Right lobe of liver (tissue), 6 donors: ENCODE measurements at regions not wholly inside any gene's neighbourhood (a gene's known extent, or its start where the extent isn't known, plus 50 kb on each side); places are given as distances from the start of the nearest gene placed in this dataset.

ENCODE experiments used
- ATAC-seq, 4 donors: fragments of 200-7000 bp; cut with Tn5 transposase; one replicate each; pipeline ENCODE4 v1.9.1; 2020; ENCODE audit warnings: mild to moderate bottlenecking in 4 of 4, moderate library complexity in 4 of 4
- DNase-seq, 3 donors: peaks; one replicate each; pipeline ENCODE4 v3.0.0-alpha.2; 2020
- H3K27ac ChIP-seq, 3 donors: fragments of 200-600 bp; one replicate each; pipeline ENCODE4 v1.8.0; 2022
- H3K27me3 ChIP-seq, 2 donors: fragments of 200-600 bp; one replicate each; pipeline ENCODE4 v1.8.0; 2022
- H3K36me3 ChIP-seq, 4 donors: fragments of 200-600 bp; sonication (generic) in 1 of 4; one replicate each; pipeline versions ENCODE4 v1.5.1 to v1.8.0; 2017 to 2022; ENCODE audit warnings: control low read depth in 1 of 4
- H3K4me1 ChIP-seq, 4 donors: fragments of 200-600 bp; sonication (generic) in 1 of 4; one replicate each; pipeline versions ENCODE4 v1.5.1 to v1.8.0; 2017 to 2022; ENCODE audit warnings: control low read depth in 1 of 4
- H3K4me3 ChIP-seq, 3 donors: fragments of 200-600 bp; one replicate each; pipeline ENCODE4 v1.8.0; 2022
- H3K9me3 ChIP-seq, 4 donors: fragments of 200-600 bp; sonication (generic) in 1 of 4; one replicate each; pipeline versions ENCODE4 v1.5.1 to v1.8.0; 2017 to 2022; ENCODE audit warnings: control low read depth in 1 of 4
- POLR2A ChIP-seq: fragments of 450-650 bp; IDR thresholded peaks from one replicate; pipeline ENCODE4 v1.6.1; 2017; ENCODE audit warnings: antibody characterized with exemption, mild to moderate bottlenecking
- WGBS: methylation state at CpG from one replicate; pipeline ENCODE4 v1.1.6; 2018; ENCODE audit warnings: low coverage, low lambda C conversion rate; ENCODE audit not compliant: insufficient coverage; ENCODE audit errors: missing lambda C conversion rate; 5-methylcytosine and 5-hydroxymethylcytosine counted together
- intact Hi-C, 2 donors: fragments of 100-400 bp; cut with DNase I; formaldehyde crosslinking; loops; one replicate each; pipeline versions ENCODE4 v1.11.2 to v1.14.1; 2022
- TF ChIP-seq, protein P1 (sequence below), 4 donors: fragments of 200-600 bp in 3 of 4; fragments of 450-650 bp in 1 of 4; IDR thresholded peaks; one replicate each; pipeline versions ENCODE4 v1.5.1 to v1.8.0; 2016 to 2022; ENCODE audit warnings: antibody characterized with exemption in 4 of 4, mild to moderate bottlenecking in 2 of 4
- donor health status: DM: no; HTN: yes; CAD: no.
- donor health status: DM: no; HTN: no; CAD: no.
- donor health status: DM: no; HTN: no; CAD: no.
- donor health status: DM: no; HTN: yes; CAD: no.
- donor health status: DM: no; HTN: yes; CAD: no.

DNA sequence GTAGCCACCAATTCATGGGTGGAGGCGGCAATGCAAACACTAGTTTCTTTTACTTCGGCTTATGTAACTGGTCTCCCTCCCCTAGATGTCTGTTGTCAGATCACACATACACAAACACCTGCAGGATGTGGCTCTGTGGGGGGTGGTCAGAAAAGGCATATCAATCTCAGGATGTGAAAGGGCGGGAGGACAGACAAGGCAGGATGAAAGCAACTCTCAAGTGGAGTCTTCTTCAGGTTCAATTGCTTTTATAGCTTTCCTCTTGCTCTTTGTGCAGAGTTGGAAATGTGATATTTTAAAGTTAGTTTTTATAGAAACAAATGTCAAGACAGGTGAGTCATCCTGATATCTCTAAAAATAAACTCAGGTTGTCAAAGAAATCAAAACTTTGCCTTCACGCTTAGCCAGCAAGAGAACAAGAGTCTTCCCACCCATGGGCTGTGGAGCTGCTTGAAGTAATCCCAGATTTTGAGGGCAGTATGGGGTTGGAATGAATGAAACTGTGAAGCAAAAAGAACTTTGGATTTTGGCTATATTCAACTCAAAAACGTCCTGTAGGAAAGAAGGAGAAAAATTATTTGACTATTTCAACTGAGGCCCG lies 423.4 kb downstream of the GUCY1A2 start:
- no peak overlapping the region for H3K27ac ChIP-seq
- H3K27me3 ChIP-seq = no peaks in the 10 kb centered on the region

DNA sequence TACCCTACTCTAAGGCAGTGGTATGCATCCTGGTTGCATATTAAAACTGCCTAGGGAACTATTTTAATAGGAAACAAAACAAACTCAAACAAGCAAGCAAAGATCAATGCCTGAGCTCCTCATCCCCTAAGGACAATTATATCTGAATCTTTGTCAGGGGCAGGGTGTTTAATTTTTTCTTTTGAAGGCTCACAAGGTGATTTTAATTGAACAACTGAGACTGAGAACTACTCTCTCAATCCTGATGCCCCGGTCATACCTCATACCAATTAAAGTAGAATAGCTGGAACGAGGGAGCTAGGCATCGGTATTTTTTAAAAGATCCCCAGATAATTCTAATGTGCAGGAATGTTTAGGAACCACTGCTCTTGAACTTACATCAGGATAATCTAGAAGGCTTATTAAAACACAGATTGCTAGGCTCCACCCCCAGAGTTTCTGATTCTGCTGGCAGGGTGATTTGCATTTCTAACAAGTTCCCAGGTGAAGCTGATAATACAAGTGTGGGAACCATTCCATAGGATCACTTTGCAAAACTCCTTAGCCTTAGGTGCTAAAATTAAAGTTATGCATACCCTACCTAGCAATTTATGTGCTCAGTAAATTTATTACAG lies 416.5 kb downstream of the GUCY1A2 start:
- 69% methylated on average over 3 of the region's 3 CpGs for WGBS
- intact Hi-C loops = no loop called here
- Histone ChIP-seq H3K27ac (no peak overlapping the region), H3K4me1 (no peaks in the 10 kb centered on the region), H3K36me3 (no peaks in the 10 kb centered on the region), H3K9me3 (no peaks in the 10 kb centered on the region), H3K4me3 (no peak overlapping the region), H3K27me3 (no peaks in the 10 kb centered on the region)
- ATAC-seq = no peak
- TF ChIP-seq, protein P1, sequence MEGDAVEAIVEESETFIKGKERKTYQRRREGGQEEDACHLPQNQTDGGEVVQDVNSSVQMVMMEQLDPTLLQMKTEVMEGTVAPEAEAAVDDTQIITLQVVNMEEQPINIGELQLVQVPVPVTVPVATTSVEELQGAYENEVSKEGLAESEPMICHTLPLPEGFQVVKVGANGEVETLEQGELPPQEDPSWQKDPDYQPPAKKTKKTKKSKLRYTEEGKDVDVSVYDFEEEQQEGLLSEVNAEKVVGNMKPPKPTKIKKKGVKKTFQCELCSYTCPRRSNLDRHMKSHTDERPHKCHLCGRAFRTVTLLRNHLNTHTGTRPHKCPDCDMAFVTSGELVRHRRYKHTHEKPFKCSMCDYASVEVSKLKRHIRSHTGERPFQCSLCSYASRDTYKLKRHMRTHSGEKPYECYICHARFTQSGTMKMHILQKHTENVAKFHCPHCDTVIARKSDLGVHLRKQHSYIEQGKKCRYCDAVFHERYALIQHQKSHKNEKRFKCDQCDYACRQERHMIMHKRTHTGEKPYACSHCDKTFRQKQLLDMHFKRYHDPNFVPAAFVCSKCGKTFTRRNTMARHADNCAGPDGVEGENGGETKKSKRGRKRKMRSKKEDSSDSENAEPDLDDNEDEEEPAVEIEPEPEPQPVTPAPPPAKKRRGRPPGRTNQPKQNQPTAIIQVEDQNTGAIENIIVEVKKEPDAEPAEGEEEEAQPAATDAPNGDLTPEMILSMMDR (IDR thresholded peaks at IDR 0.05) = no peak
- no peak for TF ChIP-seq POLR2A
- DNase-seq = no peak

More for the DNA sequence above, 423.4 kb downstream of the GUCY1A2 start:
- Histone ChIP-seq H3K4me3 (no peak overlapping the region), H3K4me1 (no peaks in the 10 kb centered on the region), H3K36me3 (no peaks in the 10 kb centered on the region), H3K9me3 (no peaks in the 10 kb centered on the region)
- WGBS = 52% methylated on average over 6 of the region's 6 CpGs
- intact Hi-C loops = no loop called here
- no peak for TF ChIP-seq POLR2A
- TF ChIP-seq, protein P1 (IDR thresholded peaks at IDR 0.05) = no peak
- ATAC-seq (no peak), DNase-seq (no peak)

DNA sequence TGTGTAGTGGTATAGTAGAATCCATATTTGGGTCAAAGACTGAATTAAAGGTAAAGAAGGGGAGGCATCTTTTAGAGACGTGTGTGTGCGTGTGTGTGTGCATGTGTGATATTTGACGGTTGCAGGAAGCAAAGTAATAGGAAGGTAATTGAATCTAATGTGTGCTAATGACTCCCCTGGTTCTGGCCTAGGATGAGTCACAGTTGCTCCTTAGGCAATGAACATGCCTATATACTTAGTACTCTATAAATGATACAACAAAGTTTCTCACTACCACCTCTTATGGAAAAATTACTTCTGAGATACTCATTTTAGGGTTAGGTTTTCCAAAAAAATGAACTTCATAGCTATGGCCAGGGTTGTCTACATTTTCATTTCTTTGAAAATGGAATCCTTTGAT lies 409.6 kb downstream of the GUCY1A2 start:
- H3K36me3 ChIP-seq = no peaks in the 10 kb centered on the region
- H3K9me3 ChIP-seq = no peaks in the 10 kb centered on the region
- no peak overlapping the region for H3K4me3 ChIP-seq
- 56% methylated on average over 2 of the region's 3 CpGs for WGBS
- no peak for TF ChIP-seq POLR2A
- TF ChIP-seq, protein P1 (IDR thresholded peaks at IDR 0.05) = no peak
- H3K27me3 ChIP-seq = no peaks in the 10 kb centered on the region
- intact Hi-C loops = no loop called here
- no peak overlapping the region for H3K27ac ChIP-seq
- ATAC-seq = no peak
- H3K4me1 ChIP-seq = no peaks in the 10 kb centered on the region
- DNase-seq = no peak

DNA sequence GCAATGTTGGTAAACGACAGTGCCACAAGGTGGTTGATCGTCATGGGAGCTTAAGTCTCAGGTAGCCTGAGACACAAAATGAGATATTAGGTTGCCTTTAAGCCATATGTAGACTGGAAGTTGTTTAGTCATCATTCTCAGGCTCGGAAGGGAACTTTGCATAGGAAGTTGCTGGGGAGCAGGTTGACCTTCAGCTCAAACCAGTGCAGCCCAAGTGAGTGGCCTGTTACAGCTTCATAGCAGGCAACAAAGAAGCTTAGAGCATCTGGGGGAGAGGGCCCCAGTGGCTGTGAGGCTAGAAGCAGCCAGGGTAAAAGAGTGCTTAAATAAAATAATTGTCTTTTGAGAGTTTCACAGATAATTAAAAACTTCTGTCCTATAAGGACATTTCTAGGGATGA lies 404.0 kb downstream of the GUCY1A2 start:
- Histone ChIP-seq H3K27ac (no peak overlapping the region), H3K4me3 (no peak overlapping the region), H3K9me3 (no peaks in the 10 kb centered on the region), H3K27me3 (no peaks in the 10 kb centered on the region), H3K36me3 (no peaks in the 10 kb centered on the region), H3K4me1 (no peaks in the 10 kb centered on the region)
- intact Hi-C loops = no loop called here
- 46% methylated on average over 3 of the region's 3 CpGs for WGBS
- TF ChIP-seq, protein P1 (IDR thresholded peaks at IDR 0.05) = no peak
- no peak for TF ChIP-seq POLR2A
- no peak for DNase-seq
- ATAC-seq = no peak
